SK-N-SH (cell line): ENCODE measurements at regions not wholly inside any gene's neighbourhood (a gene's known extent, or its start where the extent isn't known, plus 50 kb on each side); places are given as distances from the start of the nearest gene placed in this dataset.

Source experiments
- CTCF ChIA-PET: fragments of 300-600, 350-600 bp; formaldehyde crosslinking; extraction: SDS; loops from one replicate; lab custom pipeline; 2021; lab: Yijun Ruan, JAX
- POLR2A ChIA-PET: fragments of 350-600 bp; sonication (Branson Sonifier 250); formaldehyde crosslinking; extraction: SDS; loops from one replicate; lab custom pipeline; 2020; ENCODE audit warnings: antibody characterized with exemption, inconsistent platforms; lab: Yijun Ruan, JAX
- DNase-seq: peaks from one replicate; pipeline ENCODE4 v3.0.0; 2012
- H2AFZ ChIP-seq: fragments of 200-600 bp; sonication (generic); 2 replicates; pipeline ENCODE4 v1.8.1; 2016; ENCODE audit warnings: antibody characterized with exemption, mild to moderate bottlenecking, low read depth
- H3F3A ChIP-seq: fragments of 200-600 bp; sonication (generic); replicated peaks from 2 replicates; pipeline ENCODE3; 2016; ENCODE audit warnings: antibody characterized with exemption, mild to moderate bottlenecking; ENCODE audit not compliant: insufficient read depth
- H3K27ac ChIP-seq, 2 experiments: fragments of 200-500 bp in 1 of 2; fragments of 200-600 bp in 1 of 2; sonication (Bioruptor generic) in 1 of 2; sonication (generic), shearing (Covaris generic) in 1 of 2; 2 replicates each; pipeline versions ENCODE4 v1.5.1 to v1.6.1; 2014 to 2016; ENCODE audit warnings: low read depth in 2 of 2, inconsistent platforms in 1 of 2, low read length in 1 of 2, mild to moderate bottlenecking in 1 of 2, mixed read lengths in 1 of 2
- H3K27me3 ChIP-seq: fragments of 200-600 bp; sonication (generic), shearing (Covaris generic); 2 replicates; pipeline ENCODE4 v1.6.1; 2016; ENCODE audit warnings: mixed run types; ENCODE audit not compliant: insufficient read depth
- H3K36me3 ChIP-seq, 2 experiments: fragments of 200-500 bp in 1 of 2; fragments of 200-600 bp in 1 of 2; sonication (Bioruptor generic) in 1 of 2; sonication (generic) in 1 of 2; replicated peaks in 1 of 2; 2 replicates each; pipeline versions ENCODE3 to v1.5.1; 2014 to 2016; ENCODE audit warnings: low read length in 1 of 2, mild to moderate bottlenecking in 1 of 2; ENCODE audit not compliant: insufficient read depth in 2 of 2, control insufficient read depth in 1 of 2
- H3K4me1 ChIP-seq, 2 experiments: fragments of 200-500 bp in 1 of 2; fragments of 200-600 bp in 1 of 2; sonication (Bioruptor generic) in 1 of 2; sonication (generic), shearing (Covaris generic) in 1 of 2; 2 replicates each; pipeline versions ENCODE4 v1.5.1 to v1.6.1; 2014 to 2016; ENCODE audit warnings: low read depth in 1 of 2, low read length in 1 of 2, mixed run types in 1 of 2; ENCODE audit not compliant: insufficient read depth in 2 of 2, control insufficient read depth in 1 of 2
- H3K4me2 ChIP-seq: fragments of 200-600 bp; sonication (generic), shearing (Covaris generic); 2 replicates; pipeline ENCODE4 v1.6.1; 2017; ENCODE audit warnings: mixed run types
- H3K4me3 ChIP-seq, 2 experiments: fragments of 200-500 bp in 1 of 2; fragments of 200-600 bp in 1 of 2; sonication (Bioruptor generic) in 1 of 2; sonication (generic), shearing (Covaris generic) in 1 of 2; 2 replicates each; pipeline versions ENCODE4 v1.5.1 to v1.8.1; 2014 to 2016; ENCODE audit warnings: low read depth in 2 of 2, inconsistent platforms in 1 of 2, low read length in 1 of 2, mild to moderate bottlenecking in 1 of 2, mixed read lengths in 1 of 2, moderate library complexity in 1 of 2
- H3K79me2 ChIP-seq: fragments of 200-600 bp; sonication (generic); 2 replicates; pipeline ENCODE4 v1.8.1; 2017; ENCODE audit warnings: mild to moderate bottlenecking; ENCODE audit not compliant: insufficient read depth
- H3K9ac ChIP-seq: fragments of 200-600 bp; sonication (generic); 2 replicates; pipeline ENCODE4 v1.6.1; 2017; ENCODE audit warnings: mixed run types
- H3K9me2 ChIP-seq: fragments of 200-600 bp; sonication (generic); 2 replicates; pipeline ENCODE4 v1.6.1; 2017; ENCODE audit warnings: mixed run types
- H3K9me3 ChIP-seq: fragments of 200-600 bp; sonication (generic); 2 replicates; pipeline ENCODE4 v1.6.1; 2017; ENCODE audit warnings: mixed run types, mild to moderate bottlenecking, moderate library complexity
- H4K20me1 ChIP-seq: fragments of 200-600 bp; sonication (generic); 2 replicates; pipeline ENCODE4 v1.6.1; 2017; ENCODE audit warnings: mild to moderate bottlenecking, mixed run types; ENCODE audit not compliant: insufficient read depth
- CHD2 ChIP-seq: fragments of 150-350 bp; IDR thresholded peaks from 2 replicates; pipeline ENCODE4 v1.6.1; 2018; ENCODE audit warnings: low read length; ENCODE audit not compliant: partially characterized antibody
- EP300 ChIP-seq, 2 experiments: IDR thresholded peaks; 2 replicates each; pipeline versions ENCODE4 v1.4.0 to v1.6.1; 2012; ENCODE audit warnings: borderline replicate concordance in 1 of 2, low read depth in 1 of 2, low read length in 1 of 2
- IRF3 ChIP-seq: fragments of 150-350 bp; IDR thresholded peaks from 2 replicates; pipeline ENCODE4 v1.6.1; 2016; ENCODE audit warnings: mild to moderate bottlenecking, low read depth, low read length
- JUND ChIP-seq: IDR thresholded peaks from 2 replicates; pipeline ENCODE4 v1.4.0; 2012
- NFIC ChIP-seq: IDR thresholded peaks from 2 replicates; pipeline ENCODE4 v1.4.0; 2012; ENCODE audit warnings: borderline replicate concordance
- NRF1 ChIP-seq: IDR thresholded peaks from 2 replicates; pipeline ENCODE4 v1.6.1; 2012; ENCODE audit warnings: low read depth, mild to moderate bottlenecking, low read length
- PBX3 ChIP-seq: IDR thresholded peaks from 2 replicates; pipeline ENCODE4; 2012
- RAD21 ChIP-seq: IDR thresholded peaks from 2 replicates; pipeline ENCODE4 v1.6.1; 2012; ENCODE audit warnings: mild to moderate bottlenecking, low read length
- RCOR1 ChIP-seq: fragments of 150-350 bp; IDR thresholded peaks from 2 replicates; pipeline ENCODE4 v1.6.1; 2017; ENCODE audit warnings: antibody characterized with exemption, low read length
- RXRA ChIP-seq: IDR thresholded peaks from 2 replicates; pipeline ENCODE4 v1.4.0; 2012; ENCODE audit warnings: low read depth, mild to moderate bottlenecking, borderline replicate concordance
- TEAD4 ChIP-seq: IDR thresholded peaks from 2 replicates; pipeline ENCODE4 v1.4.0; 2012; ENCODE audit warnings: mild to moderate bottlenecking, borderline replicate concordance; ENCODE audit not compliant: insufficient read depth
- YY1 ChIP-seq: IDR thresholded peaks from 2 replicates; pipeline ENCODE4 v1.4.0; 2012; ENCODE audit warnings: low read depth, mild to moderate bottlenecking
- WGBS: methylation state at CpG from one replicate; pipeline ENCODE4 v1.1.6; 2017; ENCODE audit warnings: low lambda C conversion rate; 5-methylcytosine and 5-hydroxymethylcytosine counted together

GRCh38 chr22:47334601-47335000 is 572.2 kb downstream of the TBC1D22A start (continued):
- TF ChIP-seq JUND (no peak), PBX3 (no peak), RCOR1 (no peak), NFIC (no peak)

- no peaks in the 10 kb centered on the region for H4K20me1 ChIP-seq
- H3K4me3 ChIP-seq: no peak overlapping the region
- H3K27me3 ChIP-seq: no peaks in the 10 kb centered on the region
- H3K9ac ChIP-seq: no peak overlapping the region
- H3K9me3 ChIP-seq: no peaks in the 10 kb centered on the region
- H2AFZ ChIP-seq: no peak overlapping the region
- H3K27ac ChIP-seq: no peak overlapping the region
- no peak overlapping the region for H3K4me2 ChIP-seq
- DNase-seq: no peak
- H3K79me2 ChIP-seq: no peaks in the 10 kb centered on the region
- peaks cover 0 to 6% of the 10 kb centered on the region in 2 experiments; a peak in 1 of 4 replicates for H3K4me1 ChIP-seq
- TF ChIP-seq RAD21: no peak
- TF ChIP-seq NFIC: no peak
- CTCF ChIA-PET: no interaction called here
- H3K9me2 ChIP-seq: no peaks in the 10 kb centered on the region
- WGBS: 29% methylated on average over 2 of the region's 2 CpGs
- POLR2A ChIA-PET: no interaction called here
- H3F3A ChIP-seq: peaks cover 3% of the 10 kb centered on the region
- no peaks in the 10 kb centered on the region for H3K36me3 ChIP-seq
These were observed 571.2 kb downstream of the TBC1D22A start for GRCh38 chr22:47333625-47334024.

GRCh38 chr22:47332246-47332980 is 570.0 kb downstream of the TBC1D22A start:
- no peaks in the 10 kb centered on the region for H4K20me1 ChIP-seq
- 48% methylated on average over 8 of the region's 14 CpGs for WGBS

More at GRCh38 chr22:47332246-47332980, 570.0 kb downstream of the TBC1D22A start:
- no peaks in the 10 kb centered on the region for H3K79me2 ChIP-seq
- H3K4me2 ChIP-seq: no peak overlapping the region
- H3K27me3 ChIP-seq: no peaks in the 10 kb centered on the region
- POLR2A ChIA-PET: no interaction called here
- CTCF ChIA-PET: no interaction called here
- peaks cover 0 to 6% of the 10 kb centered on the region in 2 experiments; a peak in 1 of 4 replicates for H3K4me1 ChIP-seq
- no peak for DNase-seq
- no peak overlapping the region for H2AFZ ChIP-seq
- no peaks in the 10 kb centered on the region for H3K36me3 ChIP-seq
- no peaks in the 10 kb centered on the region for H3K9me2 ChIP-seq
- no peak overlapping the region for H3K9ac ChIP-seq
- TF ChIP-seq EP300 (IDR thresholded peaks at IDR 0.05; ENCODE audit: borderline replicate concordance in 1 of 2, low read depth in 1 of 2, low read length in 1 of 2) (no peak), CHD2 (no peak), NRF1 (no peak), RXRA (no peak), TEAD4 (no peak), YY1 (no peak), IRF3 (no peak)
- TF ChIP-seq, all 33 proteins: peak for 0
- Histone ChIP-seq H3K4me3 (no peak overlapping the region), H3K9me3 (no peaks in the 10 kb centered on the region), H3F3A (peaks cover 3% of the 10 kb centered on the region), H3K27ac (no peak overlapping the region)
